GM12892 (cell line): ENCODE measurements at regions not wholly inside any gene's neighbourhood (a gene's known extent, or its start where the extent isn't known, plus 50 kb on each side); places are given as distances from the start of the nearest gene placed in this dataset.

Experiments used
- POLR2A ChIP-seq: IDR thresholded peaks from 2 replicates; pipeline ENCODE4 v1.6.1; 2011; ENCODE audit warnings: low read depth, low read length, control low read depth
- POLR2AphosphoS5 ChIP-seq: IDR thresholded peaks from 2 replicates; pipeline ENCODE4 v1.6.1; 2011; ENCODE audit warnings: low read depth, low read length, control low read depth

DNA sequence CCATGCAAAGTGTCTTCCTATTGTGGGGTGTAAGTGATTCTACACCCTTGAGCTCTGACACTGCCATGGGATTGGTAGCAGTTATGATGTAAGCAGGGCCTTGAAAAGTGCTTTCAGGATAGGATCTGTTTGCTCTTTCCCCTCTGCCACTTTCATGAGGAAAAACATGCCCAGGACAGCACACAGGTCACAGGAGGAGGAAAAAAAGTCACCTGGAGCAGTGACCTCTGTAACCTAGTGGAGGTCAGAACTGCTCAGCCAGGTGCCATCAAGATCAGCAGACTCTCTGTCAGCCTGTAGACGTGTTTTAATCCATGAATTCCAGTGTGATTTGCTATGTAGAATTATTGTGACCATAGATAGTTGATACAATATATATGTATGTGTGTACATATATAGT lies 92.7 kb upstream of the BMP2 start:
- TF ChIP-seq POLR2A (no peak), POLR2AphosphoS5 (no peak)
